PC-9 (cell line): ENCODE measurements at regions not wholly inside any gene's neighbourhood (a gene's known extent, or its start where the extent isn't known, plus 50 kb on each side); places are given as distances from the start of the nearest gene placed in this dataset.

Experiments used
- CTCF ChIP-seq: fragments of 200-600 bp; sonication (generic); conservative IDR thresholded peaks from 2 replicates; pipeline ENCODE4 v1.6.1; 2017; ENCODE audit warnings: mixed run types, antibody characterized with exemption, mild to moderate bottlenecking, moderate library complexity
- EZH2 ChIP-seq: fragments of 200-600 bp; sonication (generic); IDR thresholded peaks from 2 replicates; pipeline ENCODE4 v1.8.0; 2017; ENCODE audit warnings: antibody characterized with exemption, low read depth

DNA sequence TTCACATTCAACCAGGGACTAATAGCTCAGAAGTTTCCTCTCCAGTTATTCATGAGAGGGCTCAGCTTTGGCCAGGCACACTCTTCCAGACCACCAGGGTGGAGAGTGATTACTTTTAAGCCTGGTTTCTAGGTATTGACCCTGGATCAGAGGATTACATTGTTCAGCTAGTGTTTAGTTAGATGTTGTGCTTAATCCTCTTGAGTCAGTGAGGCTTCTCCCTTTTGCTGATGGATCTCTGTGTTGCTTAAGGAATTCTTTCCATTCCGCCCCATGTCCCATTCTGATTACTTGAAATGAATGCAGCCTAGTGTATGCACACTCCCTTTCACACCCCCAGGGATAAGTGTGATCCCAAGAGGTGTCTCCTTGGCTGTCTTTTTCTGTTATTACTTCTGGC, 271.7 kb upstream of the ANO5 start:
- no peak for TF ChIP-seq CTCF
- TF ChIP-seq EZH2: no peak
